ENCODE measurements at regions not wholly inside any gene's neighbourhood (a gene's known extent, or its start where the extent isn't known, plus 50 kb on each side); places are given as distances from the start of the nearest gene placed in this dataset.

DNA sequence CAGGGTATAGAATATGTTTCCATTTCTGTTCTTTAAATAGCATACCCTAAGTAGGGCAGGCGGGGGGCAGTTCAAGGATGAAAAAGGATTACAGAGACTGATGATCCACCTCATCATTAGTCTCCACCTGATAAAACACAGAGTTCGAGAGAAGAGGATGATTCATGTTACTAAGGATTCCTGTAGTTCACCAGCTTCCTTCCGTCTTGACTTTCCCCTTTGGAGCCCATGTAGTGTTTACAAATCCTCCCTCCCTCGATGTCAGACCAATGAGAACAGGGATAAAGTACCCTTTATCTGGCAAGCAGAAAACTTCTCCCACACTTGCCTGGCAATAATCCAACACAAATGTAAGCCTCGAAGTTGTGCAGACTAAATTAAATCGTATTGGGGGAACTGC lies 526.3 kb upstream of the FAM241A start:
- POLR2A ChIA-PET = no interaction called here
- CTCF ChIA-PET (ENCODE audit: low intra/inter-chr PET ratio) = no interaction called here
- ATAC-seq (no peak), FAIRE-seq (no peak), DNase-seq (ENCODE audit: extremely low read depth in 1 of 4, low spot score in 3 of 4) (no peak)
- no peak overlapping the region for H3K4me2 ChIP-seq (ENCODE audit: insufficient read depth, low read length)
- 4% methylated on average over 6 of the region's 6 CpGs for WGBS (ENCODE audit: insufficient coverage, low coverage, missing lambda C conversion rate)
- TF ChIP-seq DNMT1 (IDR thresholded peaks at IDR 0.05) (no peak), KLF16 (IDR thresholded peaks at IDR 0.05) (no peak), HOXB6 (CRISPR knock-in tag; IDR thresholded peaks at IDR 0.05; ENCODE audit: borderline replicate concordance) (no peak), ADNP (tag; IDR thresholded peaks at IDR 0.05) (no peak), EZH2 (IDR thresholded peaks at IDR 0.05; ENCODE audit: borderline replicate concordance, low read depth, low read length) (no peak), BRD9 (IDR thresholded peaks at IDR 0.05; ENCODE audit: low read depth, partially characterized antibody) (no peak), HDAC2 (IDR thresholded peaks at IDR 0.05) (no peak)
- TF ChIP-seq, protein P1, sequence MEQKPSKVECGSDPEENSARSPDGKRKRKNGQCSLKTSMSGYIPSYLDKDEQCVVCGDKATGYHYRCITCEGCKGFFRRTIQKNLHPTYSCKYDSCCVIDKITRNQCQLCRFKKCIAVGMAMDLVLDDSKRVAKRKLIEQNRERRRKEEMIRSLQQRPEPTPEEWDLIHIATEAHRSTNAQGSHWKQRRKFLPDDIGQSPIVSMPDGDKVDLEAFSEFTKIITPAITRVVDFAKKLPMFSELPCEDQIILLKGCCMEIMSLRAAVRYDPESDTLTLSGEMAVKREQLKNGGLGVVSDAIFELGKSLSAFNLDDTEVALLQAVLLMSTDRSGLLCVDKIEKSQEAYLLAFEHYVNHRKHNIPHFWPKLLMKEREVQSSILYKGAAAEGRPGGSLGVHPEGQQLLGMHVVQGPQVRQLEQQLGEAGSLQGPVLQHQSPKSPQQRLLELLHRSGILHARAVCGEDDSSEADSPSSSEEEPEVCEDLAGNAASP (IDR thresholded peaks at IDR 0.05) = no peak
- TF ChIP-seq, protein P2, sequence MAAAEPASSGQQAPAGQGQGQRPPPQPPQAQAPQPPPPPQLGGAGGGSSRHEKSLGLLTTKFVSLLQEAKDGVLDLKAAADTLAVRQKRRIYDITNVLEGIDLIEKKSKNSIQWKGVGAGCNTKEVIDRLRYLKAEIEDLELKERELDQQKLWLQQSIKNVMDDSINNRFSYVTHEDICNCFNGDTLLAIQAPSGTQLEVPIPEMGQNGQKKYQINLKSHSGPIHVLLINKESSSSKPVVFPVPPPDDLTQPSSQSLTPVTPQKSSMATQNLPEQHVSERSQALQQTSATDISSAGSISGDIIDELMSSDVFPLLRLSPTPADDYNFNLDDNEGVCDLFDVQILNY (CRISPR knock-in tag; IDR thresholded peaks at IDR 0.05) = no peak
- TF ChIP-seq, protein P3, sequence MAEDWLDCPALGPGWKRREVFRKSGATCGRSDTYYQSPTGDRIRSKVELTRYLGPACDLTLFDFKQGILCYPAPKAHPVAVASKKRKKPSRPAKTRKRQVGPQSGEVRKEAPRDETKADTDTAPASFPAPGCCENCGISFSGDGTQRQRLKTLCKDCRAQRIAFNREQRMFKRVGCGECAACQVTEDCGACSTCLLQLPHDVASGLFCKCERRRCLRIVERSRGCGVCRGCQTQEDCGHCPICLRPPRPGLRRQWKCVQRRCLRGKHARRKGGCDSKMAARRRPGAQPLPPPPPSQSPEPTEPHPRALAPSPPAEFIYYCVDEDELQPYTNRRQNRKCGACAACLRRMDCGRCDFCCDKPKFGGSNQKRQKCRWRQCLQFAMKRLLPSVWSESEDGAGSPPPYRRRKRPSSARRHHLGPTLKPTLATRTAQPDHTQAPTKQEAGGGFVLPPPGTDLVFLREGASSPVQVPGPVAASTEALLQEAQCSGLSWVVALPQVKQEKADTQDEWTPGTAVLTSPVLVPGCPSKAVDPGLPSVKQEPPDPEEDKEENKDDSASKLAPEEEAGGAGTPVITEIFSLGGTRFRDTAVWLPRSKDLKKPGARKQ (CRISPR knock-in tag; IDR thresholded peaks at IDR 0.05) = no peak
- TF ChIP-seq, protein P4, sequence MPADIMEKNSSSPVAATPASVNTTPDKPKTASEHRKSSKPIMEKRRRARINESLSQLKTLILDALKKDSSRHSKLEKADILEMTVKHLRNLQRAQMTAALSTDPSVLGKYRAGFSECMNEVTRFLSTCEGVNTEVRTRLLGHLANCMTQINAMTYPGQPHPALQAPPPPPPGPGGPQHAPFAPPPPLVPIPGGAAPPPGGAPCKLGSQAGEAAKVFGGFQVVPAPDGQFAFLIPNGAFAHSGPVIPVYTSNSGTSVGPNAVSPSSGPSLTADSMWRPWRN (IDR thresholded peaks at IDR 0.05; ENCODE audit: low read depth) = no peak
- TF ChIP-seq, protein P5, sequence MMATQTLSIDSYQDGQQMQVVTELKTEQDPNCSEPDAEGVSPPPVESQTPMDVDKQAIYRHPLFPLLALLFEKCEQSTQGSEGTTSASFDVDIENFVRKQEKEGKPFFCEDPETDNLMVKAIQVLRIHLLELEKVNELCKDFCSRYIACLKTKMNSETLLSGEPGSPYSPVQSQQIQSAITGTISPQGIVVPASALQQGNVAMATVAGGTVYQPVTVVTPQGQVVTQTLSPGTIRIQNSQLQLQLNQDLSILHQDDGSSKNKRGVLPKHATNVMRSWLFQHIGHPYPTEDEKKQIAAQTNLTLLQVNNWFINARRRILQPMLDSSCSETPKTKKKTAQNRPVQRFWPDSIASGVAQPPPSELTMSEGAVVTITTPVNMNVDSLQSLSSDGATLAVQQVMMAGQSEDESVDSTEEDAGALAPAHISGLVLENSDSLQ (IDR thresholded peaks at IDR 0.05) = no peak
- TF ChIP-seq, protein P6, sequence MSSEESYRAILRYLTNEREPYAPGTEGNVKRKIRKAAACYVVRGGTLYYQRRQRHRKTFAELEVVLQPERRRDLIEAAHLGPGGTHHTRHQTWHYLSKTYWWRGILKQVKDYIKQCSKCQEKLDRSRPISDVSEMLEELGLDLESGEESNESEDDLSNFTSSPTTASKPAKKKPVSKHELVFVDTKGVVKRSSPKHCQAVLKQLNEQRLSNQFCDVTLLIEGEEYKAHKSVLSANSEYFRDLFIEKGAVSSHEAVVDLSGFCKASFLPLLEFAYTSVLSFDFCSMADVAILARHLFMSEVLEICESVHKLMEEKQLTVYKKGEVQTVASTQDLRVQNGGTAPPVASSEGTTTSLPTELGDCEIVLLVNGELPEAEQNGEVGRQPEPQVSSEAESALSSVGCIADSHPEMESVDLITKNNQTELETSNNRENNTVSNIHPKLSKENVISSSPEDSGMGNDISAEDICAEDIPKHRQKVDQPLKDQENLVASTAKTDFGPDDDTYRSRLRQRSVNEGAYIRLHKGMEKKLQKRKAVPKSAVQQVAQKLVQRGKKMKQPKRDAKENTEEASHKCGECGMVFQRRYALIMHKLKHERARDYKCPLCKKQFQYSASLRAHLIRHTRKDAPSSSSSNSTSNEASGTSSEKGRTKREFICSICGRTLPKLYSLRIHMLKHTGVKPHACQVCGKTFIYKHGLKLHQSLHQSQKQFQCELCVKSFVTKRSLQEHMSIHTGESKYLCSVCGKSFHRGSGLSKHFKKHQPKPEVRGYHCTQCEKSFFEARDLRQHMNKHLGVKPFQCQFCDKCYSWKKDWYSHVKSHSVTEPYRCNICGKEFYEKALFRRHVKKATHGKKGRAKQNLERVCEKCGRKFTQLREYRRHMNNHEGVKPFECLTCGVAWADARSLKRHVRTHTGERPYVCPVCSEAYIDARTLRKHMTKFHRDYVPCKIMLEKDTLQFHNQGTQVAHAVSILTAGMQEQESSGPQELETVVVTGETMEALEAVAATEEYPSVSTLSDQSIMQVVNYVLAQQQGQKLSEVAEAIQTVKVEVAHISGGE (CRISPR knock-in tag; IDR thresholded peaks at IDR 0.05) = no peak
- no peaks in the 10 kb centered on the region for H3K9me1 ChIP-seq (ENCODE audit: control insufficient read depth, insufficient read depth, low read length)
- H3K9ac ChIP-seq (ENCODE audit: insufficient read depth in 1 of 2, low read depth in 2 of 2, low read length in 2 of 2) = no peak overlapping the region
- no TSS peak for BruUV-seq (replicated peaks)
- H3K4me3 ChIP-seq = no peak overlapping the region
- intact Hi-C loops (cut with micrococcal nuclease) (no loop called here), in situ Hi-C loops (cut with MboI) (no loop called here)
- H4K20me1 ChIP-seq (replicated peaks; ENCODE audit: control insufficient read depth, insufficient read depth, low read length) = no peaks in the 10 kb centered on the region
- H3K36me3 ChIP-seq (ENCODE audit: control insufficient read depth, insufficient read depth, low read length) = no peaks in the 10 kb centered on the region
- no peak overlapping the region for H2AFZ ChIP-seq (ENCODE audit: low read depth, low read length)
- peaks cover 2% of the 10 kb centered on the region; the same call in 1 of the 2 replicates for H3K9me3 ChIP-seq (replicated peaks; ENCODE audit: control insufficient read depth, insufficient read depth, low read depth, low read length)
- no peaks in the 10 kb centered on the region for H3K4me1 ChIP-seq (replicated peaks in 1 of 2; ENCODE audit: control insufficient read depth in 2 of 2, insufficient read depth in 2 of 2, low read length in 2 of 2)
- H3K27ac ChIP-seq (ENCODE audit: extremely low read depth, low read depth, low read length) = no peak overlapping the region
- H3K79me2 ChIP-seq (ENCODE audit: control insufficient read depth, insufficient read depth, low read length) = no peaks in the 10 kb centered on the region
- no peaks in the 10 kb centered on the region for H3K27me3 ChIP-seq (ENCODE audit: control insufficient read depth in 2 of 2, insufficient read depth in 2 of 2, low read length in 2 of 2)
